Left forelimb (tissue), 1 donor: ENCODE measurements at regions not wholly inside any gene's neighbourhood (a gene's known extent, or its start where the extent isn't known, plus 50 kb on each side); places are given as distances from the start of the nearest gene placed in this dataset.

Experiments
- DNase-seq: peaks from one replicate; pipeline ENCODE4 v3.0.0-alpha.2; 2018; ENCODE audit warnings: low spot score

DNA sequence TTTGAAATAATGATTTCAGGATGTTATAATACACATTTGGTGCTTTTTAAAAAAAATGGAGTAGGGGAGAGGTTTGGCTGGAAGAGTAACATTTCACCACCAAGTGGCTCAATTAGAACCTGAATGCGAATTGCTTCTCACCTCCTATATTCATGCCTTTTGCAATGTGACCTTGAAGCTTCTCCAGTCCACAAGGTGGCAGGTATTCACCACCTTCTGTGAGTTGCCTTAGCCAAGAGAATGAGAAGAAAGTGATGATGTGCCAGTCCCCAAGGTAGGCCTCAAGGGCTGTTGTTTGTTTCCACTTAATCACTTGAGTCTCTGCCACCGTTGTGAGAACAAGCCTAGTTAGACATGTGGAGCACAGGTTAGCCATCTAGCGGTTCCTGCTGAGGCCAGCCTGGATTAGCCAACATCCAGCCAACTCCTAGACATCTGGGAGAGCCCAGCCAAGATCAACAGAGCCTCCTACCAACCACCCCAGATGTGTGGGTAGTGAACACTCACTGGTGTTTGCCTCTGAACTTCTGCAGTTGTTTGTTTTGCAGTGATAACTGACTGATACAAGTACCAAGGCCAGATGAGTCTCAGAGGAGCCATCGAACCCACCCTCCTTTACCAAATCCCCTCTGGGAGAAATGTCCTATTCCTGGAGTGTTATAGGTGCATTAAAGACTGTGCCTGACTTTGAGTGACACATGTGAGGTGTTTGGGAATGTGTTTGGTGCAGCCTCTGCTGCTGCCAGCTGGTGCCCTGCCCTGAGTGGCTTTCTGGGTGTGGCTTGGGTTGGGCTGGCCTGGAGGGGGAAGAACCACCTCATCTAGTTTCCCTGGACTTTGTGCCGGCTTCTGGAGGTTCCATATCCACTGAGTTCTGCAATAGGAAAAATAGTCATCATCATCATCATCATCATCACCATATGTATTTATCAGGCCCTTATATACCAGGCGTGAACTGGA, 132.5 kb upstream of the RFLNA start:
- DNase-seq = no peak

GRCh38 chr12:124165695-124166094, 129.2 kb upstream of the RFLNA start:
- DNase-seq = no peak

GRCh38 chr12:124167141-124167540, 127.8 kb upstream of the RFLNA start:
- no peak for DNase-seq

DNA sequence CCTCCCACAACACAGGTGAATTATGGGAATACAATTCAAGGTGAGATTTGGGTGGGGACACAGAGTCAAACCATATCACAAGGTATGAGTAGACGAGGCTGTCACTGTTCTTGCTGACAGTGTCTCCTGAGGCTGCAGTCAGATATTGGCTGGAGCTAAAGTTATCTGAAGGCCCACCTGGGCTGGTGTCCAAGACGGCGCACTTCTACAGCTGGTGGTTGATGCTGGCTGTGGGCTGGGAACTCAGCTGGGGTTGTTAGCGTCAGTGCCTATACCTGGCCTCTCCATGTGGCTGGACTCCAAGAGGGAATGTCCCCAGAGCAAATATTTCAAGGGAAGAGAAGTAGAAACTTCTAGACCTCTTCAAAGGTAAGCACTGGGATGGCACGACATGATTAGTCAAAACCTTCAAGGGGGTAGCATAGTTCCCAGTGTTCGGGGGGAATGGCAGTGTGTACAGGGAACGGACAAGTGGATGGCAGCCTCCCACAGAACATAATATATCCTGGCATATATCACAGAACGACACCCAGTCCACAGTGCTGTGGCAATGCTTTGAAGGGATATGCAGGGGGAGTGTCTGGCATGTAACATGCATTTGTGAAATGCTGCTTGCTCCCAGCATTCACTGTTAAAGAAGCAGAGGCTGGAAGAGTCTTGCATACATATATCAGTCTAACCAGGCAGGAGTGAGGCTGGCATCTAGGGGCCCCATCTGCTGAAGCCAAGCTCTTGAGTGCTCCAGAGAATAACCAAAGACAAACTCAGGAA, 126.7 kb upstream of the RFLNA start:
- DNase-seq = no peak

GRCh38 chr12:124169577-124170284, 125.2 kb upstream of the RFLNA start:
- no peak for DNase-seq

- DNase-seq = no peak
These were observed 124.1 kb upstream of the RFLNA start for GRCh38 chr12:124170760-124171159.

- DNase-seq = no peak
These were observed 123.5 kb upstream of the RFLNA start for GRCh38 chr12:124171231-124171979.

GRCh38 chr12:124172636-124173035, 122.3 kb upstream of the RFLNA start:
- no peak for DNase-seq

DNA sequence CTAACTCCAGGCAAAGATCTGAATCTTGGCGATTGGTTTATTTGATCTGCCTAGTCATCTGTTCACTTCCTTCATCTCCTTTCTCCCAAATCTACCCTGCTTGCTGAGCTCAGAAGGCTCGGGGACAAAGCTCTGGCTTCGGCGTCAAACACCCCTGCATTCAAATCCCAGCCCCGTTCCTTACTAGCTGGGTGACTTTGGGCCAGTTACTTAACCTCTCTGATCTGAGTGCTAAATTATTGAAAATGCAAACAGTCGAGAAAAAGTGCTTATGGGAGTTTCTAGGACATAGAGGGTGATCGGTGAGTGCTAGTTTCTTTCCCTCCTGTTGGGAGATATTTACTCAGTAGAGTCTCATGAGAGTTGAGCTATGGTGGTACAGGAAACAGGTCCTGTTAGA, 121.2 kb upstream of the RFLNA start:
- DNase-seq = no peak

- DNase-seq = no peak
These were observed 120.2 kb upstream of the RFLNA start for GRCh38 chr12:124174451-124175348.

GRCh38 chr12:124175704-124176103, 119.2 kb upstream of the RFLNA start:
- no peak for DNase-seq

DNA sequence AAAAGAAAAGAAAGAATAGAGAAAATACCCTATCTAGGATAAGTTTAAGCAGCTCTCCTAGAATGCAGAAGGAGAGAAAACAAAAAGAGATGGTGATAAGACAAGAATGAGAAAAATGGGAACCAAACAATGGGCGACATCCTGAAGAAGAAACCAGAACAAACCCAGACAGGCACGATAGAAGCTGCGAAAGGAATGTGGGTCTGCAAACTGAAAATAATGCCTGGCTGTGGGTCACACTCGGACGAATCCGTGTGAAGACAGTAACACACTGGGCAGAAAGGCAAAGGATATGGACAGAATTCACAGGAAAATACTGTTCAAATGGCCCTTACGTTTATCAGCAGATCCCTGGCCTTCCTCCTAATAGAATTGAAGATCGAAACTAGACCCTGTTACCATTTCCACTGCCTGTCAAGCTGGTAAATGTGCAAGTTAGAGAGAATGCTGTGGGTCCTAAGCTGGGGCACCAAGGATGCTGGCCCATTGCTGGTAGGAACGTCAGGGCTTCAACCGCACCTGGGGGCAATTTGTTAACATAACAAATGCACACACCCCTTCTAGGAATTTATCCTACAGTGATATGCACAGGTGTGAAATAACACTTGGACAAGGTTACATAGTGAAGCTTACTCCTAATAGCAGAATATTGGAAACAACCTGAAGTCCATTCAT, 117.5 kb upstream of the RFLNA start:
- no peak for DNase-seq

- DNase-seq = no peak
These were observed 117.0 kb upstream of the RFLNA start for GRCh38 chr12:124177951-124178316.

- DNase-seq = no peak
These were observed 114.8 kb upstream of the RFLNA start for GRCh38 chr12:124179936-124180607.

DNA sequence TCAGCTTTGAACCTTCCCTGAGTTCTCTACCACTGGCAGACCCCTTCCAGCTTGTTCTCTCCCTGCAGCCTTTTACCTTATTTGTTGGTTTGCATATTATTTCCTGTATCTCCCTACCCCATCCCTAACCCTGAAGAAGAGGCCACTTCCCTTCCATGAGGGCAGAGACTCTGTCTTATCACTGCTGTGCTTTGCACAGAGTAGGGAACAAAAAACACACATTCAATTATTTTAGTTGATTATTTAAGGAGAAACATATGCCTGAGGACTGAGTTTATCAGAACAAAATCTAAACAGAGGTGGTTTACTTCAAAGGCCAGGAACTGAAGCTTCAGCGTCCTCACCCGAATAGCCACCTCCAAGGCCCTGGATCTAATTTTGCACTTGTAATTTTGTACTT, 111.7 kb upstream of the RFLNA start:
- DNase-seq = no peak

GRCh38 chr12:124184456-124184855, 110.4 kb upstream of the RFLNA start:
- no peak for DNase-seq

DNA sequence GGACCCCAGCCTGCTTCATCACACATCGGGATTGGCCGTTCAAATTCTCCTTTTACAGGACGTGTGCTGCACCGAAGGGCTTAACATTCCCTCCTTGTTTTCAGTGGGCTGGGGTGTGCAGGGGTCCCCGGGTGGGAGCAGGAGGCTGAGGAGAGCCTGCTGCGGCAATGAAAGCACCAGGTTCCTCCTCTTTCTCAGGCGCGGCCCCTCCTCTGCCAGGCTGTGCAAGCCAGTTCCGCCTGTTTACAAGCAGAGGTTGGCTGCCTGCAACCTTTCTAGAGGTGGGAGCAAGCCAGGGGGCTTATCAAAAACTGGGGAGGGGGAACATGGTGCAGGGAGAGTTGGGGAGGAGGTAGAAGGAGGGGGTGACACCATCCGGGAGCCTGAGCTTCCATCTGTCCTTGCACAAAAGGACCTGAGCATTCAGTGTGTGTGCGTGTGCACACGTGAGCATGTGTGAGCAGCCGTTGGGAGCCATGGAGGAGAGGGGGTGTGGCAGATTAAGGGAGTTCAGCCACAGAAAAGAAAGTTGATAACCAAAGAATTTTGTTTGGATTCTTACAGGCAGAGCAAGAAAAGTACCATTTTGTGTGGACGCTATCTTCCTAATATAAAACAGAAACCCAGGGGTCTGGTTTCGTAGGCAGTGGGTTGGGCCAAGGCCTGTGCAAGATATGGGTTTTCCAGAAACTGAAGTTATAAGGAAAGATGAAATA, 108.8 kb upstream of the RFLNA start:
- DNase-seq = no peak

- DNase-seq = no peak
These were observed 106.8 kb upstream of the RFLNA start for GRCh38 chr12:124188084-124188483.
